ENCODE measurements at regions not wholly inside any gene's neighbourhood (a gene's known extent, or its start where the extent isn't known, plus 50 kb on each side); places are given as distances from the start of the nearest gene placed in this dataset.

DNA sequence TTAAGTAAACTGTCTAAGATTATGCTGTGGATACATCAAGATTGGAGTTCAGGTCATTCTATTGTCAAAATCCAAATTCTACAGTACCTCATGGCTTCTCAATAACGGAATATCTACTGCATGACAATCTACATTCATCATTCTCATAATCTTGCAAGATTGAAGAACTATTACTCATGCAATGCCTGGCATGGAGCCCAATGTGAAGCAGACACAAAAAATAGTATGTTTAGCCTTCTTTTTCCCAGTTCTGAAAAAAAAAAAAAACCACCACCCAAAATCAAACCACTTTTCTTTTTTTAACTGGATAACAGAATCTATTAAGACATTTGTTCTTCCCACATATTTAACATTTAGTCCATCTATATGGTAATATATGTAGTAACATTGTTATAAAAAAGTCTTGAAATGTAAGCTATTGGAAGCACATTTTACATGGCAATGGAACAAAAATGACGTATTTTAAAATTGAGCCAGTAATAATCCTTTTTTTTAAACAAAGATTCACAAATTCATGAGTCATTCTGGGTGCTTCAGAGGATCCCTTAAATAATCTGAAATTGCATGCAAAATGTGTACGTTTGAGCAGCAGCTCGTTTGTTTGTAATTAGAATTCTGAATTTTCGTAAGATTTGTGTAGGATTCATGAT lies 232.2 kb upstream of the FMR1 start:
- H3K4me3 ChIP-seq (ENCODE audit: low read depth, low read length), result no peak overlapping the region
- no peak for TF ChIP-seq CTCF (IDR thresholded peaks at IDR 0.05; ENCODE audit: insufficient read depth, low read depth, low read length, missing control alignments)
- no peak for DNase-seq (ENCODE audit: low read depth)

- DNase-seq (ENCODE audit: low read depth), result no peak
- no peak overlapping the region for H3K4me3 ChIP-seq (ENCODE audit: low read depth, low read length)
- no peak for TF ChIP-seq CTCF (IDR thresholded peaks at IDR 0.05; ENCODE audit: insufficient read depth, low read depth, low read length, missing control alignments)
Observed at GRCh38 chrX:147680251-147680650, 231.5 kb upstream of the FMR1 start.

DNA sequence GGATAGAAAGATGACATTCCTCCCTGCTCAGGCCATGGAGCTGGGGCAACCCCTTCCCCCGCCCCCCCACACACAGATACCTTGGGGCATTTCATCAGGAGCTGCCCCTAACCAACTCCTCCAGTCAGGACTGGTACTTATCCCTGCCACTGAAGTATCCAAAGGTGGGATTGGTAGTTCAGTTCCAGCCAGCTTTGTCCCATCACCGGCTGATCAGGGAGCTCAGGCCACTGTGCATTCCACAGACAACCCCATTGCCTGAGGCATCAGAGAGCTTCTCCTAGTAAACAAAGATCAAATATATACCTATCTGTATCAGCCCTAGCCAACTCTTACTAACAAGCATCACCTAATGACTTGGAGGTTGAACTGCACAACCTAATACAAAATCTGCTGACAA lies 218.2 kb upstream of the FMR1 start:
- no peak overlapping the region for H3K4me3 ChIP-seq (ENCODE audit: low read depth, low read length)

GRCh38 chrX:147699061-147699460 lies 212.7 kb upstream of the FMR1 start:
- no peak overlapping the region for H3K4me3 ChIP-seq (ENCODE audit: low read depth, low read length)
- DNase-seq (ENCODE audit: low read depth), result no peak
- no peak for TF ChIP-seq CTCF (IDR thresholded peaks at IDR 0.05; ENCODE audit: insufficient read depth, low read depth, low read length, missing control alignments)

More for the DNA sequence above, 218.2 kb upstream of the FMR1 start:
- TF ChIP-seq CTCF (IDR thresholded peaks at IDR 0.05; ENCODE audit: insufficient read depth, low read depth, low read length, missing control alignments), result no peak
- DNase-seq (ENCODE audit: low read depth), result no peak

GRCh38 chrX:147710301-147710700 lies 201.4 kb upstream of the FMR1 start:
- H3K4me3 ChIP-seq (ENCODE audit: low read depth, low read length), result no peak overlapping the region
- TF ChIP-seq CTCF (IDR thresholded peaks at IDR 0.05; ENCODE audit: insufficient read depth, low read depth, low read length, missing control alignments), result no peak
- DNase-seq (ENCODE audit: low read depth), result no peak

GRCh38 chrX:147733369-147733768 lies 178.3 kb upstream of the FMR1 start:
- no peak for DNase-seq (ENCODE audit: low read depth)
- TF ChIP-seq CTCF (IDR thresholded peaks at IDR 0.05; ENCODE audit: insufficient read depth, low read depth, low read length, missing control alignments), result no peak
- H3K4me3 ChIP-seq (ENCODE audit: low read depth, low read length), result no peak overlapping the region

DNA sequence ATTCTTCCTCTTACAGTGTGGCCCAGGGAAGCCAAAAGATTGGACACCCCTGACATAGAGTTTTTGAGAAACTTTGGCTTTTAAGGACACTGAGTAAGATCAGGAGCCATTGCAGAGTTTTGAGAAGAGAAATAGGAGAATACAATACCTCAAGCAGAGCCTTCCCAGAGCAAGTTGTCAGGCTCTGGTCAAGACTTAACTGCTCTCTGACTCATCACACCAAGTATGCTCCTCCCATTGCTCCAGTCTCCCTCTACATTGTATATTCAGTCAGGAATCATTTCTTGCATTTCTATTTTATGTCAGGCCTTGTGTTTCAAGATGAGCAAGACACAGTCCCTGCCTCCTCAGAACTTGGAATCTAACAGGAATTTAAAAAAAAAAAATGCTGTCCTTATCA lies 176.4 kb upstream of the FMR1 start:
- no peak for DNase-seq (ENCODE audit: low read depth)
- H3K4me3 ChIP-seq (ENCODE audit: low read depth, low read length), result no peak overlapping the region
- TF ChIP-seq CTCF (IDR thresholded peaks at IDR 0.05; ENCODE audit: insufficient read depth, low read depth, low read length, missing control alignments), result no peak

Measured in GM12865 (cell line).